MM.1S (cell line): ENCODE measurements at regions not wholly inside any gene's neighbourhood (a gene's known extent, or its start where the extent isn't known, plus 50 kb on each side); places are given as distances from the start of the nearest gene placed in this dataset.

Source experiments
- CTCF ChIP-seq: fragments of 300-600 bp; sonication (generic); IDR thresholded peaks from 2 replicates; pipeline ENCODE4 v1.5.1; 2016; ENCODE audit warnings: antibody characterized with exemption, low read length, mixed read lengths
- EZH2 ChIP-seq: fragments of 300-600 bp; sonication (generic); optimal IDR thresholded peaks from 2 replicates; pipeline ENCODE3; 2017; ENCODE audit warnings: low read depth, mild to moderate bottlenecking, antibody characterized with exemption, low read length, mixed read lengths

- TF ChIP-seq CTCF: no peak
- no peak for TF ChIP-seq EZH2
These were observed 158.3 kb upstream of the ZMIZ1 start for GRCh38 chr10:78910476-78910875.
